ENCODE measurements at regions not wholly inside any gene's neighbourhood (a gene's known extent, or its start where the extent isn't known, plus 50 kb on each side); places are given as distances from the start of the nearest gene placed in this dataset.

GRCh38 chr7:125358551-125359167, 429.0 kb upstream of the POT1 start:
- no peak overlapping the region for H3K27ac ChIP-seq
- H3K27me3 ChIP-seq = no peaks in the 10 kb centered on the region
- H3K4me1 ChIP-seq = no peaks in the 10 kb centered on the region
- H3K4me3 ChIP-seq = no peak overlapping the region
- H3K36me3 ChIP-seq = no peaks in the 10 kb centered on the region
- TF ChIP-seq CTCF (IDR thresholded peaks at IDR 0.05) (no peak), POLR2A (IDR thresholded peaks at IDR 0.05) (no peak)
- H3K9me3 ChIP-seq = peaks cover 0 to 3% (median 0%) of the 10 kb centered on the region in 4 donors
- no peak for DNase-seq

GRCh38 chr7:125357676-125358455, 428.2 kb upstream of the POT1 start:
- DNase-seq = no peak
- Histone ChIP-seq H3K36me3 (no peaks in the 10 kb centered on the region), H3K9me3 (peaks cover 0 to 3% (median 0%) of the 10 kb centered on the region in 4 donors), H3K27ac (no peak overlapping the region), H3K4me1 (no peaks in the 10 kb centered on the region), H3K27me3 (no peaks in the 10 kb centered on the region), H3K4me3 (no peak overlapping the region)
- TF ChIP-seq POLR2A (IDR thresholded peaks at IDR 0.05) = no peak
- TF ChIP-seq CTCF (IDR thresholded peaks at IDR 0.05) = no peak

GRCh38 chr7:125355899-125356298, 426.3 kb upstream of the POT1 start:
- H3K27ac ChIP-seq = no peak overlapping the region
- H3K9me3 ChIP-seq = peaks cover 0 to 3% (median 0%) of the 10 kb centered on the region in 4 donors
- no peaks in the 10 kb centered on the region for H3K4me1 ChIP-seq
- no peak for DNase-seq
- H3K4me3 ChIP-seq = no peak overlapping the region
- no peaks in the 10 kb centered on the region for H3K27me3 ChIP-seq
- no peak for TF ChIP-seq CTCF (IDR thresholded peaks at IDR 0.05)
- no peaks in the 10 kb centered on the region for H3K36me3 ChIP-seq

- no peaks in the 10 kb centered on the region for H3K4me1 ChIP-seq
- no peak overlapping the region for H3K4me3 ChIP-seq
- no peaks in the 10 kb centered on the region for H3K36me3 ChIP-seq
- H3K9me3 ChIP-seq = no peaks in the 10 kb centered on the region
- H3K27me3 ChIP-seq = no peaks in the 10 kb centered on the region
- no peak overlapping the region for H3K27ac ChIP-seq
- no peak for DNase-seq
- TF ChIP-seq CTCF (IDR thresholded peaks at IDR 0.05) (no peak), POLR2A (IDR thresholded peaks at IDR 0.05) (no peak)
Measured at GRCh38 chr7:125347269-125347668, 417.6 kb upstream of the POT1 start.

GRCh38 chr7:125338110-125338509, 408.5 kb upstream of the POT1 start:
- TF ChIP-seq CTCF (IDR thresholded peaks at IDR 0.05) = no peak
- TF ChIP-seq POLR2A (IDR thresholded peaks at IDR 0.05) = no peak
- Histone ChIP-seq H3K4me3 (no peak overlapping the region), H3K36me3 (no peaks in the 10 kb centered on the region), H3K9me3 (no peaks in the 10 kb centered on the region), H3K27ac (no peak overlapping the region), H3K27me3 (no peaks in the 10 kb centered on the region), H3K4me1 (no peaks in the 10 kb centered on the region)
- no peak for DNase-seq
